B cell (primary cell): ENCODE measurements at regions not wholly inside any gene's neighbourhood (a gene's known extent, or its start where the extent isn't known, plus 50 kb on each side); places are given as distances from the start of the nearest gene placed in this dataset.

Experiments
- CTCF ChIP-seq: fragments of 200-600 bp; IDR thresholded peaks from one replicate; pipeline ENCODE4 v1.8.0; 2022; ENCODE audit warnings: antibody characterized with exemption, mild to moderate bottlenecking
- EZH2 ChIP-seq: IDR thresholded peaks from 2 replicates; pipeline ENCODE4 v1.6.1; 2012; ENCODE audit warnings: borderline replicate concordance, low read depth, mild to moderate bottlenecking, moderate library complexity, low read length; ENCODE audit not compliant: insufficient read depth, poor library complexity, severe bottlenecking

DNA sequence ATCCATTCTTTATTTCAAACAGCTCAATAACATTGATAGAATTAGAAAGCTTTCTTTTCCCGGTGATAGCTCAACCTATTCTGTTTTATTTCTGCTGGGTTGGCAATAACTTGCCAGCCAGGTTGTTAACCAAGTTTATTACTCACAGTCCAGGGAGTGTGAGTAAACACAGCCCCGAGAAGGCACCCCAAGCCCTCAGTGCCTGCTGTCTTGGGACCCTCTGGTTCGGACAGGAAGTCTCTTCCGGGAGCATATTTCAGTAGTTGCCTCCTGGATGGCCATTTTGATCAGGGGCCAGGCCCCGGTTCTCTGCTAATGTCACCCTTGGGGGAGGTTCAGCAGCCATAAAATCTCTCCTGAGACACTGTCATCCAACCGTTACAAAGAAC lies 176.8 kb downstream of the INO80D start:
- no peak for TF ChIP-seq CTCF
- no peak for TF ChIP-seq EZH2
